ENCODE measurements at regions not wholly inside any gene's neighbourhood (a gene's known extent, or its start where the extent isn't known, plus 50 kb on each side); places are given as distances from the start of the nearest gene placed in this dataset.
A peak's percentile ranks its signal among the peaks of the same experiment; 100 is the strongest.

GRCh38 chr4:119735165-119735651 lies 106.6 kb upstream of the PDE5A start:
- H3K79me2 ChIP-seq (ENCODE audit: control insufficient read depth, insufficient read depth, low read length): no peaks in the 10 kb centered on the region
- ChIA-PET POLR2A (no interaction called here), CTCF (interaction anchor here (0.6 to 1.5 kb wide), 2 partner anchors 16 to 21 kb away, joined by 3 to 5 read pairs; no protein-coding TSS in a partner anchor)
- DNase-seq (ENCODE audit: low read depth, low spot score) (peak; percentile 4), FAIRE-seq (no peak)
- no peaks in the 10 kb centered on the region for H3K9me3 ChIP-seq (replicated peaks; ENCODE audit: control insufficient read depth, insufficient read depth, low read length)
- H3K9me1 ChIP-seq (replicated peaks; ENCODE audit: control insufficient read depth, extremely low read depth, insufficient read depth, low read length): no peaks in the 10 kb centered on the region
- BruUV-seq (replicated peaks): no TSS peak
- no peak overlapping the region for H3K4me3 ChIP-seq (replicated peaks in 1 of 3; ENCODE audit: insufficient read depth in 1 of 3, low read depth in 1 of 3, low read length in 3 of 3)
- H3K27me3 ChIP-seq (ENCODE audit: control insufficient read depth in 2 of 2, insufficient read depth in 2 of 2, low read length in 2 of 2): peaks cover 0 to 3% of the 10 kb centered on the region in 2 experiments
- intact Hi-C loops (cut with micrococcal nuclease) (no loop called here), dilution Hi-C loops (cut with MboI; ENCODE audit: extremely low pct_ligation_motif_present, low sequenced_read_pairs) (no loop called here)
- H3K4me2 ChIP-seq (ENCODE audit: insufficient read depth, low read length): no peak overlapping the region
- TF ChIP-seq POLR2A (IDR thresholded peaks at IDR 0.05; ENCODE audit: low read depth, low read length) (no peak), CTCF (IDR thresholded peaks at IDR 0.05; ENCODE audit: extremely low read depth in 1 of 2, insufficient read depth in 1 of 2, low read depth in 1 of 2, low read length in 2 of 2) (no peak), GATA2 (IDR thresholded peaks at IDR 0.05; ENCODE audit: insufficient read depth, insufficient read length, low read depth, low read length) (no peak), JUN (IDR thresholded peaks at IDR 0.05; ENCODE audit: borderline replicate concordance, insufficient read depth, insufficient read length, low read depth) (no peak), MAX (IDR thresholded peaks at IDR 0.05; ENCODE audit: insufficient read depth, insufficient read length) (no peak)
- no peak overlapping the region for H3K9ac ChIP-seq (replicated peaks; ENCODE audit: extremely low read depth, insufficient read depth, low read length)
- no peak overlapping the region for H2AFZ ChIP-seq (ENCODE audit: low read depth, low read length)
- no peaks in the 10 kb centered on the region for H3K36me3 ChIP-seq (ENCODE audit: control insufficient read depth in 2 of 2, extremely low read depth in 1 of 2, insufficient read depth in 2 of 2, low read length in 2 of 2)
- H3K4me1 ChIP-seq (ENCODE audit: control insufficient read depth, extremely low read depth, insufficient read depth, low read length): peaks cover 11% of the 10 kb centered on the region
- H3K27ac ChIP-seq (ENCODE audit: insufficient read depth, low read depth, low read length): no peak overlapping the region
- H4K20me1 ChIP-seq (replicated peaks; ENCODE audit: control insufficient read depth, extremely low read depth, insufficient read depth, low read length): no peaks in the 10 kb centered on the region

GRCh38 chr4:119733431-119733830 lies 104.8 kb upstream of the PDE5A start:
- Histone ChIP-seq H2AFZ (ENCODE audit: low read depth, low read length) (no peak overlapping the region), H3K4me3 (replicated peaks in 1 of 3; ENCODE audit: insufficient read depth in 1 of 3, low read depth in 1 of 3, low read length in 3 of 3) (no peak overlapping the region), H3K79me2 (ENCODE audit: control insufficient read depth, insufficient read depth, low read length) (no peaks in the 10 kb centered on the region), H3K9me3 (replicated peaks; ENCODE audit: control insufficient read depth, insufficient read depth, low read length) (no peaks in the 10 kb centered on the region), H3K27ac (ENCODE audit: insufficient read depth, low read depth, low read length) (no peak overlapping the region), H3K4me2 (ENCODE audit: insufficient read depth, low read length) (no peak overlapping the region), H4K20me1 (replicated peaks; ENCODE audit: control insufficient read depth, extremely low read depth, insufficient read depth, low read length) (no peaks in the 10 kb centered on the region), H3K4me1 (ENCODE audit: control insufficient read depth, extremely low read depth, insufficient read depth, low read length) (peaks cover 21% of the 10 kb centered on the region), H3K27me3 (ENCODE audit: control insufficient read depth in 2 of 2, insufficient read depth in 2 of 2, low read length in 2 of 2) (no peaks in the 10 kb centered on the region), H3K9ac (replicated peaks; ENCODE audit: extremely low read depth, insufficient read depth, low read length) (no peak overlapping the region), H3K36me3 (ENCODE audit: control insufficient read depth in 2 of 2, extremely low read depth in 1 of 2, insufficient read depth in 2 of 2, low read length in 2 of 2) (no peaks in the 10 kb centered on the region), H3K9me1 (replicated peaks; ENCODE audit: control insufficient read depth, extremely low read depth, insufficient read depth, low read length) (no peaks in the 10 kb centered on the region)
- intact Hi-C loops (cut with micrococcal nuclease) (no loop called here), dilution Hi-C loops (cut with MboI; ENCODE audit: extremely low pct_ligation_motif_present, low sequenced_read_pairs) (no loop called here)
- TF ChIP-seq GATA2 (IDR thresholded peaks at IDR 0.05; ENCODE audit: insufficient read depth, insufficient read length, low read depth, low read length) (no peak), MAX (IDR thresholded peaks at IDR 0.05; ENCODE audit: insufficient read depth, insufficient read length) (no peak), CTCF (IDR thresholded peaks at IDR 0.05; ENCODE audit: extremely low read depth in 1 of 2, insufficient read depth in 1 of 2, low read depth in 1 of 2, low read length in 2 of 2) (no peak), EZH2 (IDR thresholded peaks at IDR 0.05; ENCODE audit: borderline replicate concordance, low read depth, low read length, severe bottlenecking) (no peak), FOS (IDR thresholded peaks at IDR 0.05; ENCODE audit: borderline replicate concordance, insufficient read depth, low read length) (no peak), MYC (IDR thresholded peaks at IDR 0.05; ENCODE audit: low read depth, low read length) (no peak), JUN (IDR thresholded peaks at IDR 0.05; ENCODE audit: borderline replicate concordance, insufficient read depth, insufficient read length, low read depth) (no peak), POLR2A (IDR thresholded peaks at IDR 0.05; ENCODE audit: low read depth, low read length) (no peak), POLR2AphosphoS5 (IDR thresholded peaks at IDR 0.05; ENCODE audit: insufficient read depth, low read depth, low read length) (no peak)
- CTCF ChIA-PET: interaction anchor here (1.5 kb wide), 1 partner anchor 9 kb away, joined by 3 read pairs; no protein-coding TSS in a partner anchor
- no TSS peak for BruUV-seq (replicated peaks)
- DNase-seq (ENCODE audit: low read depth, low spot score) (no peak), FAIRE-seq (no peak)
- POLR2A ChIA-PET: no interaction called here
